SIG-M5 treated with dmso at 0.1 percent for 504 hours (cell line): ENCODE measurements at regions not wholly inside any gene's neighbourhood (a gene's known extent, or its start where the extent isn't known, plus 50 kb on each side); places are given as distances from the start of the nearest gene placed in this dataset.
"Not testable (repeated sequence)": the region's sequence is repeated elsewhere in the genome, so short reads cannot be mapped to it uniquely, and the experiment has no call there.

Experiments used
- DNase-seq: peaks from one replicate; lab custom pipeline; 2025; ENCODE audit not compliant: unreplicated experiment; lab: John Stamatoyannopoulos, UW

GRCh38 chr2:239730897-239731296, 294.2 kb downstream of the NDUFA10 start:
- DNase-seq: no peak

- not testable (repeated sequence) for DNase-seq
Observed at GRCh38 chr2:239730567-239730882, 294.6 kb downstream of the NDUFA10 start.

- DNase-seq: no peak
Observed at GRCh38 chr2:239729681-239730566, 295.2 kb downstream of the NDUFA10 start.

GRCh38 chr2:239729151-239729550, 296.0 kb downstream of the NDUFA10 start:
- no peak for DNase-seq

GRCh38 chr2:239728751-239729150, 296.4 kb downstream of the NDUFA10 start:
- no peak for DNase-seq

GRCh38 chr2:239727776-239728600, 297.2 kb downstream of the NDUFA10 start:
- no peak for DNase-seq

GRCh38 chr2:239727182-239727775, 297.9 kb downstream of the NDUFA10 start:
- no peak for DNase-seq

GRCh38 chr2:239726631-239727181, 298.4 kb downstream of the NDUFA10 start:
- no peak for DNase-seq

GRCh38 chr2:239726091-239726591, 299.0 kb downstream of the NDUFA10 start:
- DNase-seq: no peak

GRCh38 chr2:239725551-239725890, 299.6 kb downstream of the NDUFA10 start:
- no peak for DNase-seq

- DNase-seq: no peak
Observed at GRCh38 chr2:239724851-239725550, 300.1 kb downstream of the NDUFA10 start.

- no peak for DNase-seq
Observed at GRCh38 chr2:239724194-239724849, 300.8 kb downstream of the NDUFA10 start.

- DNase-seq: no peak
Observed at GRCh38 chr2:239723486-239724193, 301.5 kb downstream of the NDUFA10 start.

GRCh38 chr2:239722760-239723470, 302.2 kb downstream of the NDUFA10 start:
- DNase-seq: no peak

GRCh38 chr2:239721991-239722759, 303.0 kb downstream of the NDUFA10 start:
- no peak for DNase-seq

- DNase-seq: no peak
Observed at GRCh38 chr2:239721531-239721930, 303.6 kb downstream of the NDUFA10 start.

- DNase-seq: no peak
Observed at GRCh38 chr2:239720361-239721360, 304.5 kb downstream of the NDUFA10 start.
